Body of pancreas (tissue), 4 donors: ENCODE measurements at regions not wholly inside any gene's neighbourhood (a gene's known extent, or its start where the extent isn't known, plus 50 kb on each side); places are given as distances from the start of the nearest gene placed in this dataset.

ENCODE experiments used
- POLR2A ChIP-seq, 3 donors: fragments of 450-650 bp; IDR thresholded peaks; one replicate each; pipeline ENCODE4 v1.6.1; 2016; ENCODE audit warnings: antibody characterized with exemption in 3 of 3, mild to moderate bottlenecking in 2 of 3
- TF ChIP-seq, protein P1 (sequence below), 7 experiments: fragments of 450-650 bp in 4 of 7; fragments of 200-600 bp in 3 of 7; sonication (generic) in 3 of 7; IDR thresholded peaks; one replicate each; pipeline ENCODE4 v1.5.1; 2016 to 2019; ENCODE audit warnings: antibody characterized with exemption in 7 of 7

GRCh38 chr4:35789899-35790574 lies 454.3 kb downstream of the ARAP2 start:
- TF ChIP-seq, protein P1, sequence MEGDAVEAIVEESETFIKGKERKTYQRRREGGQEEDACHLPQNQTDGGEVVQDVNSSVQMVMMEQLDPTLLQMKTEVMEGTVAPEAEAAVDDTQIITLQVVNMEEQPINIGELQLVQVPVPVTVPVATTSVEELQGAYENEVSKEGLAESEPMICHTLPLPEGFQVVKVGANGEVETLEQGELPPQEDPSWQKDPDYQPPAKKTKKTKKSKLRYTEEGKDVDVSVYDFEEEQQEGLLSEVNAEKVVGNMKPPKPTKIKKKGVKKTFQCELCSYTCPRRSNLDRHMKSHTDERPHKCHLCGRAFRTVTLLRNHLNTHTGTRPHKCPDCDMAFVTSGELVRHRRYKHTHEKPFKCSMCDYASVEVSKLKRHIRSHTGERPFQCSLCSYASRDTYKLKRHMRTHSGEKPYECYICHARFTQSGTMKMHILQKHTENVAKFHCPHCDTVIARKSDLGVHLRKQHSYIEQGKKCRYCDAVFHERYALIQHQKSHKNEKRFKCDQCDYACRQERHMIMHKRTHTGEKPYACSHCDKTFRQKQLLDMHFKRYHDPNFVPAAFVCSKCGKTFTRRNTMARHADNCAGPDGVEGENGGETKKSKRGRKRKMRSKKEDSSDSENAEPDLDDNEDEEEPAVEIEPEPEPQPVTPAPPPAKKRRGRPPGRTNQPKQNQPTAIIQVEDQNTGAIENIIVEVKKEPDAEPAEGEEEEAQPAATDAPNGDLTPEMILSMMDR (IDR thresholded peaks at IDR 0.05) = no peak
- TF ChIP-seq POLR2A (IDR thresholded peaks at IDR 0.05) = no peak
